ENCODE measurements at regions not wholly inside any gene's neighbourhood (a gene's known extent, or its start where the extent isn't known, plus 50 kb on each side); places are given as distances from the start of the nearest gene placed in this dataset.
"Not testable (repeated sequence)": the region's sequence is repeated elsewhere in the genome, so short reads cannot be mapped to it uniquely, and the experiment has no call there.

GRCh38 chr9:75362446-75362845 lies 274.1 kb downstream of the OSTF1 start:
- in situ Hi-C loops (cut with MboI; ENCODE audit: low sequenced_read_pairs); BruUV-seq (replicated peaks); H2BK20ac ChIP-seq (ENCODE audit: low read depth, low read length); ATAC-seq (ENCODE audit: low read depth); H3K14ac ChIP-seq (replicated peaks; ENCODE audit: low read depth, low read length); H3K9me1 ChIP-seq (ENCODE audit: insufficient read depth, low read length); POLR2A ChIA-PET (ENCODE audit: unreplicated experiment); H3K27me3 ChIP-seq (ENCODE audit: control insufficient read depth, insufficient read depth, low read length); H3K4ac ChIP-seq (ENCODE audit: low read depth, low read length); H3K79me1 ChIP-seq (ENCODE audit: low read depth in 1 of 2, low read length in 2 of 2); H2AFZ ChIP-seq (replicated peaks; ENCODE audit: low read length, poor library complexity); H4K91ac ChIP-seq (ENCODE audit: insufficient read depth, low read depth, low read length); H2BK120ac ChIP-seq (ENCODE audit: low read depth, low read length); intact Hi-C loops (cut with micrococcal nuclease); dilution Hi-C loops (cut with HindIII; ENCODE audit: low sequenced_read_pairs, unreplicated experiment); H3K4me1 ChIP-seq (ENCODE audit: control insufficient read depth, insufficient read depth, low read length); H3K27ac ChIP-seq (ENCODE audit: insufficient read depth, low read length); H3K9me3 ChIP-seq (ENCODE audit: control insufficient read depth, insufficient read depth, low read length); H2AK5ac ChIP-seq (ENCODE audit: low read depth, low read length); H4K5ac ChIP-seq (ENCODE audit: low read depth, low read length); H3K18ac ChIP-seq (ENCODE audit: low read depth, low read length); H3K9ac ChIP-seq (ENCODE audit: low read depth, low read length); H4K8ac ChIP-seq (ENCODE audit: low read depth in 2 of 2, low read length in 2 of 2); H3K56ac ChIP-seq (ENCODE audit: extremely low read depth, insufficient read depth, low read length); H2AK9ac ChIP-seq (replicated peaks; ENCODE audit: low read depth, low read length, poor library complexity); DNase-seq; CTCF ChIA-PET; H3K4me2 ChIP-seq (ENCODE audit: low read depth, low read length); H2BK5ac ChIP-seq (ENCODE audit: low read depth, low read length, poor library complexity, severe bottlenecking); H3K4me3 ChIP-seq (ENCODE audit: insufficient read depth, low read depth, low read length); H3K36me3 ChIP-seq (ENCODE audit: control insufficient read depth, insufficient read depth, low read length); H3K23ac ChIP-seq (ENCODE audit: low read depth, low read length); H2BK15ac ChIP-seq (ENCODE audit: low read depth, low read length); H4K20me1 ChIP-seq (ENCODE audit: insufficient read depth, low read length): not testable (repeated sequence)
- no CpG with 5 or more reads among the region's 5 CpGs for WGBS, 2 experiments (ENCODE audit: extremely low coverage in 2 of 2, insufficient read length in 1 of 2)
